HG03521 (cell line): ENCODE measurements at regions not wholly inside any gene's neighbourhood (a gene's known extent, or its start where the extent isn't known, plus 50 kb on each side); places are given as distances from the start of the nearest gene placed in this dataset.
"Not testable (repeated sequence)": the region's sequence is repeated elsewhere in the genome, so short reads cannot be mapped to it uniquely, and the experiment has no call there.

Experiments
- ATAC-seq: cut with Tn5 transposase; IDR thresholded peaks from one replicate; pipeline ENCODE4 v1.9.1; 2021; ENCODE audit warnings: mild to moderate bottlenecking, moderate library complexity; ENCODE audit not compliant: unreplicated experiment

GRCh38 chr10:64528294-64529002 lies 1007.2 kb downstream of the REEP3 start:
- no peak for ATAC-seq

- no peak for ATAC-seq
Measured at GRCh38 chr10:64529003-64529350, 1007.8 kb downstream of the REEP3 start.

GRCh38 chr10:64534616-64535015 lies 1013.4 kb downstream of the REEP3 start:
- no peak for ATAC-seq

- no peak for ATAC-seq
Measured at GRCh38 chr10:64535131-64535867, 1014.1 kb downstream of the REEP3 start.

- no peak for ATAC-seq
Measured at GRCh38 chr10:64537112-64537511, 1015.9 kb downstream of the REEP3 start.

GRCh38 chr10:64537928-64538327 lies 1016.7 kb downstream of the REEP3 start:
- ATAC-seq, result no peak

GRCh38 chr10:64546073-64546472 lies 1024.9 kb downstream of the REEP3 start:
- ATAC-seq, result no peak

GRCh38 chr10:64547168-64547567 lies 1026.0 kb downstream of the REEP3 start:
- no peak for ATAC-seq

GRCh38 chr10:64555666-64556065 lies 1034.5 kb downstream of the REEP3 start:
- ATAC-seq, result no peak

- no peak for ATAC-seq
Measured at GRCh38 chr10:64558094-64558835, 1037.1 kb downstream of the REEP3 start.

GRCh38 chr10:64571056-64571455 lies 1049.9 kb downstream of the REEP3 start:
- no peak for ATAC-seq

- no peak for ATAC-seq
Measured at GRCh38 chr10:64573623-64574325, 1052.6 kb downstream of the REEP3 start.

GRCh38 chr10:64574371-64574770 lies 1053.2 kb downstream of the REEP3 start:
- ATAC-seq, result no peak

- ATAC-seq, result no peak
Measured at GRCh38 chr10:64576497-64576896, 1055.3 kb downstream of the REEP3 start.

- ATAC-seq, result not testable (repeated sequence)
Measured at GRCh38 chr10:64578757-64579156, 1057.6 kb downstream of the REEP3 start.

GRCh38 chr10:64586934-64587503 lies 1065.8 kb downstream of the REEP3 start:
- ATAC-seq, result no peak

- ATAC-seq, result no peak
Measured at GRCh38 chr10:64594072-64594471, 1072.9 kb downstream of the REEP3 start.

- ATAC-seq, result no peak
Measured at GRCh38 chr10:64598600-64598999, 1077.4 kb downstream of the REEP3 start.

GRCh38 chr10:64601298-64601697 lies 1080.1 kb downstream of the REEP3 start:
- no peak for ATAC-seq

- ATAC-seq, result no peak
Measured at GRCh38 chr10:64617085-64617484, 1095.9 kb downstream of the REEP3 start.

- ATAC-seq, result no peak
Measured at GRCh38 chr10:64619102-64619501, 1097.9 kb downstream of the REEP3 start.
